ENCODE measurements at regions not wholly inside any gene's neighbourhood (a gene's known extent, or its start where the extent isn't known, plus 50 kb on each side); places are given as distances from the start of the nearest gene placed in this dataset.
"Not testable (repeated sequence)": the region's sequence is repeated elsewhere in the genome, so short reads cannot be mapped to it uniquely, and the experiment has no call there.

DNA sequence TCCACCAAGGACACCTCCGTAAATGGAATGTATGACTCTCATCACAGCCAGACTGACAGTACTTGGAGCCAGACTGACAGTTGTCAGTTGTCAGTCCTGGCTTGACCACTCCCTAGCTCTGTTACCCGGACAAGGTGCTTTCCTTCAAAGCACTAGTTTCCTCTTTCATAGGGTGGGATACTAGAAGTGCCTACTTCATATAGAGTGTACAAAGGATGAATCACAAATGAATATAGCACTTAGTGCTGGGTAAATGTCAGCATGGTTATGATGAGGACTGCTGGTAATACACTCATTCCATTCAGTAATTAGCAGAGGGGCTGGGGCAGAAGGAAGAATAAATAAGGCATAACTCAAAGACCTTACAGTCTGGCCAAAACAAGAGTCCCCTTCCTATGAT is 91.4 kb downstream of the ARL4C start:
- DNase-seq, result no peak

DNA sequence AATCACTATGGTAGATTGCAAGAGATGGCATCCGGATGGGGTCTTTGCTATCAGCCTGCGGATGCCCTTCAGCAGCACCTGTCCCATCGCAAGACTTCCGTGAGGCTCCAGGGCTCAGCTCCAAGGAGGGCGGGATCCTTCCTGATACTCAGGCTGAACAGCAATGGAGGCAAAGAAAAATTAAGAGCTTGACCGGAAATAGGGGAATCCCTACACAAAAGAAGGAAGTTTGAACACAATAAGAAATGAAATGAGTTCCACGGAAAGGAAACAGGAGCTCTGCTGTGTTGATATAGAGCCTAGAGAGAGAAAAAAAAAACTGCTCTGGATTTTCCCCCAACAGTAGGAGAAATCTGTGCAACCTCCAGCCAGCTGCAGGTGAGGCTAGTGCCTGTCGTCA is 91.9 kb downstream of the ARL4C start:
- DNase-seq, result no peak

DNA sequence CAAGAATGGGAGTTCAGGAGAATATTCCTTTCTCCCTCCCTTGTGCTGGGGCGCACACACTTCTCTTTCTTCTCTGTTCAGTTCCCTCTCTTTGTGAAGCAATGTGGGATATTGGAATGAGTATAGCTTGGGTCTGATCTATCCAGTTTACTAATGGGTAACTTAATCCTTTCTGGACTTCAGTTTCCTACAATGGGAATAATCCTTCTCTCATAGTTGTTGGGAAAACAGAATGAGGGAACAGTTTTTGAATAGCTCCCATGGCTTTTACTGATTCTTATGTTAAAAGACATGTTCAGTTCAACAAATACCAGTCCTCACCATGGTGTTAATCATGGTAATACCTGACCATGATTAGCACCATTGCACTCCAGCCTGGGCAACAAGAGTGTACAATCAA is 93.1 kb downstream of the ARL4C start:
- no peak for DNase-seq

DNA sequence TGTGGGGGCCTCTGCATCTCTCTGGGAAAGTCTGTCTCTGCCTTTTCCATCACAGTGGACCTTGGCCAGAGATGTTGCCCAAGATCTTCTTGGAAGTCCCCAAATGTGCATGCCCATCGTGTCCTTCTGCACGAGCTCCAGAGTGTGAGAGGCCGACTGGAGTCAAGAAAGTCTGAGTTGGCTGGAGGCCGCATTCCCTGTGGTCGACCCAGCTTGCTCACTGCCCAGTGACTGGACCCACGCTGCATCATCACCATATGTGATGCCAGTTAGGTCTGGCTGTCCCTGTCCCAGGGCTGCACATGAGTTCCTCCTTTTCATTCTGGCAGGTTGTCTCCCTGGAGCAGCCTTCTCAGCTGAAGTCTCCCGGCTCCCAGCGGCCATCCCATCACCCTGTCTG is 93.8 kb downstream of the ARL4C start:
- no peak for DNase-seq

DNA sequence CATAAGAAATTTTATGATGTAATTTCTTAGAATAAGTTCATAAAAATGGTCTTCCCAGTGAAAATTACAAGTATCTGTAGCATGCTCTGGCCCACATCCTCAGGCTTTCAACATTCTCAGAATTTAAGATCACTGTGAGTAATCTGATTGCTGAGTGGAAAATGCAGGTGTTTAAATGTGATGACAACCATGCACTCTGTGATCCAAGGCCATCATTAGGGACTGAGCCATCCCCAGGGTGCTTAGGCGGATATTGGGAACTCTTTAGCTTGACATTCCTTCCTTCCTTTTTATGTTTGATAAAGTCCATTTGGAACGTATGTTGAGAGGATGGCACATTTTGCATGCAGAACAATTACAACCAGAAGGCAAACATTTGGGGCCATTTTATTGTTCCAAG is 95.5 kb downstream of the ARL4C start:
- no peak for DNase-seq

DNA sequence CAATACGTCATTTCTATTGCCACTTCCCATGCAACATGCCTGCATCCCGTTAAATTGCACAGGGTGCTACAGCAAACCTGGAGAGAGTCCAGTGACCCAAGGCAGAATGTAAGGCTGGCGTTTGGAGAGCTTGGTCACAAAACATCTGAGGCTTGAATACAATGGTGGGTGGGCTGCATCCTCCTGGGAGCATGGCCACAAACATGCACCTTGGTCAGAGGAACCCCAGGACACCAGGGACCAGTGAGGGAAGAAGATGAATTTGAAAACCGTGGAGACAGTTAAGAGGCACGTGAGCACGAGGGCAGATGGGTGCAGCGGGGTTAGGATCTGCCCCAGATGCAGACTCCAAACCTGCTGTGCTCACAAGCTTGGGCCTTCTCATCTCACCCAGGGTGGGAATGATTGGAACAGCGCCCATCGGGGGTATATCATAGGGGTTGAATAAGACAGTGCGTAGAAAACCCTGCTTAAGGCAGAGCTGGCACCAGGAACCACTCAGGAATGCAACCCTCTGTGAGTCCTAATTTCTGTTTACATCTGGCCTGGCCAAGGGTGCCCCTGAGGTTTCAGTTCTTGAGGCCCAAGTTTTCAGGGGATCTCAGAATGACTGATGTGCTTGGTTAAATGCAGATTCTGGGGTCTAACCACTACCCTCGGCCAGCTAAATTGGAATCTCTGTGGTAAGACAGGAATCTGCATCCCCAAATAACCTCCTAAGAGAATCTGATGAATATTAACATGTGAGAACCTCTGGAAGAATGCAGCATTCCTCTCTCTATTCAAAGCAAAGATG is 97.2 kb downstream of the ARL4C start:
- no peak for DNase-seq

DNA sequence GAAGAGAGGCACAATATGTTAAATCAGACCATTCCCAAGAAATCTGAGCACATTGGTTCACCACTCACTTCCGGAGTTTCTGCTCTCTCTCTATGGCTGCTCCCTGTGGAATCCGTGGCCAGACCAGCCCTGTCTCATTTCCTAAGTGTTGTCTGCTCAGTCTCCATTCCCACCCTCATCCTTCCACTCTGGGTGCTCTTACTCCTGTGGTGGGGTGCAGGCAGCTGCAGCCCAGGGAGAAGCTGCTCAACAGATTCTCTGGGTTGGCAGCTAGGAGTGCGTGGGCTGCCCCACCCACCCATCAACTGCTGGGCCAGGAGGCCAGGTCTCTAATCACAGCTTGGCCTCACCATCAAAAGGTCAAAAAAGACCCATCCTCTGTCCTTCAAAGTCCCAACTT is 98.3 kb downstream of the ARL4C start:
- DNase-seq, result no peak

DNA sequence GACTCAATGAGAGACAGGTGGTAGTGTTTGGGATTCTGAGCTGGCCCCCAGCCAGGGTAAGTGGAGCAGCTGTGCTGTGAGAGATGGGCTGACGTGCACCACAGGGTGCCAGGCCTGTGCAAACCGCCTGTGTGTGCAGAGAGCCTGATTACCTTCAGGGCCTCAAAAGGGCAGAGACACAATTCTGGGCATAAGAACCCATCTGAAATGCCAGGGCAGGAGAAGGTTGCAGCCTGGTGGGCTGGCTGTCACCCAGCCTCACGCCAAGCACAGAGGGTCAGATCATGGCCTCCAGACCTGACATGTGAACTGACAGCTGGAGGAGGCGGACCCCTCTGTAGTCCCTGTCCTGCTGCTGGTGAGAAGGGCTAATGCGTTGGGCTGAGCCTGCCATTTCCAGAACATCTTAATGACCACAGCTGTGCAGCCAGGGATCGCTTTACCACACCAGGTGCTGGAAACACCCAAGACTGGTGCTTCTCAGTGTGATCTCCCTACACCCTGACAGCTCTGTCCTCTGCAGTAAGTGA is 100.9 kb downstream of the ARL4C start:
- peak; percentile 80 for DNase-seq

DNA sequence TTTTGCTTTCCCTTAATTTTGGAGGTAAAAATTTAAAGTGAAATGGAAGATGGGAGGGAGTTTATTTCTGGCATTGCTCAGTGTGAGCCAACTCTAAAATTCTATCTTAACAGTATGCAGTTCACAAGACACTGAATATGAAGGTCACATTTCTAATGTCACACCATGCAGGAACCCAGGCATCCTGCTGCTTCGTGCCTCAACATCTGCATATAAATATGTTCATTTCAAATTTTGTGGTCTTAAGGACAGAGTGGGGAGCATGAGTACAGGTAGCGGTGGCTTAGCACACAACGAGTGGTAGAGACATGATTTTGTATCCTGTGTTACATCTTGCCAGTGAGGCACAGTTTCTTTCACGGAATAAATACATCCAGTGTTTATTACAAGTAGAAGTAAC is 102.4 kb downstream of the ARL4C start:
- DNase-seq, result no peak

DNA sequence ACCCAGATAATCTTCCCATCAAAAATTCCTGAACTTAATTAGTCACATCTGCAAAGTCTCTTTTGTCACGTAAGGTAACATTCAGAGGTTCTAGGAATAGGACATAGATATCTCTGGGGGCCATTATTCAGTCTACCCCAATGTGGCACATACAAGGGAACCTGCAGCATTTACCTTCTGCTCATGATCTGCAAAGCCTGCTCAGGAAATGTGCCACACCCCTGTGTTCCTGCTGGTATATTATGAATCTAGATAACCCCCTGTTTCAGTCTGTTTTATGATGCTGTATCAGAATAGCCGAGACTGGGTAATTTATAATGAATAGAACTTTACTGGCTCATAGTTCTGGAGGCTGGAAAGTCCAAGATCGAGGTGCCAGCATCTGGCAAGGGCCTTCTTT is 103.5 kb downstream of the ARL4C start:
- no peak for DNase-seq

DNA sequence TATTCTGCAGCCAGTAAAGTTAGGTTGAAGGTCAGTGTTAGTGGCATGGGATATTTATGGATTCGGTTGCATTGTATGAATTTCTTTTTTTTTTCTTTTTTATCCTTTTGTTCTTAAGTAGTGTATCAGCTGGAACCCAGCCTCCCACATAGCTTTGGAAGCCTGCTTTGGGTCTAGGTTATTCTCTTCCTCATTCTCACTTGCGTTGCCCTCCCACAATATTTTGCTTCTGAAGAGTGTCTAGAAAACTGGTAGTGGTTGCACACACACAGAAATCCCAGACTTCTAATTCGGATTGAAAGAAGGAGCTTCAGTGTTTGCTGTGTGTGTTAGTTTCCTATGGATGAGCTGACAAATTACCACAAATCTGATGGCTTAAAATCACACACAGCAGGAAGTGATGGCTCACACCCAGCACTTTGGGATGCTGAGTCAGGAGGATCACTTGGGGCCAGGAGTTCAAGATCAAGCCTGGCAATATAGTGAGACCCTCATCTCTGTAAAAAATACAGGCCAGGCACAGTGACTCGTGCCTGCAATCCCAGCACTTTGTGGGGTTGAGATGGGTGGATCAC is 104.8 kb downstream of the ARL4C start:
- no peak for DNase-seq

DNA sequence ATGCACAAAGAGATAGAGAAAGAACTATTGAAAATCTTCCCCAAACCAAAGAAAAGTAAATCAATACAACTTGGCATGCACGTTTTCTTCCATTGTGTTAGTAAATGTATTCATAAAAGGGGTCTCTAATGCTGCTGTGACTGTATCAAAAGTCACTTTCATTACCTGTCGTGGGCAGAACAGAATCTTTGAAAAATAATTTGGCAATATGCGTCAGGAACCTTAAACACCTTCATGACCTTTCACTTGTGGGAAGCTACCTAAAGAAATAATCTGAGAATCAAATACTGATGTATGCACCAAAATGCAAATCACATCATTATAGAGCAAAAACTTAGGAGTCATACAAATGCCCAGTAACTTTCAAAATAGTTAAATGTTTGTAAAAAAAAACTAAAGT is 105.3 kb downstream of the ARL4C start:
- no peak for DNase-seq

DNA sequence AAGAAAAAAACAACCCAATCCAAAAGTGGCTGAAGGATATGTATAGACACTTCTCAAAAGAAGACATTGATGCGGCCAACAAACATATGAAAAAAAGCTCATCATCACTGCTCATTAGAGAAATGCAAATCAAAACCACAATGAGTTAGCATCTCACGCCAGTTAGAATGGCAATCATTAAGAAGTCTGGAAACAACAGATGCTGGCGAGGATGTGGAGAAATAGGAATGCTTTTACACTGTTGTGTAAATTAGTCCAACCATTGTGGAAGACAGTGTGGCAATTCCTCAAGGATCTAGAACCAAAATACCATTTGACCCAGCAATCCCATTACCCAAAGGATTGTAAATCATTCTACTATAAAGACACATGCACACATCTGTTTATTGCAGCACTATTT is 107.2 kb downstream of the ARL4C start:
- not testable (repeated sequence) for DNase-seq

DNA sequence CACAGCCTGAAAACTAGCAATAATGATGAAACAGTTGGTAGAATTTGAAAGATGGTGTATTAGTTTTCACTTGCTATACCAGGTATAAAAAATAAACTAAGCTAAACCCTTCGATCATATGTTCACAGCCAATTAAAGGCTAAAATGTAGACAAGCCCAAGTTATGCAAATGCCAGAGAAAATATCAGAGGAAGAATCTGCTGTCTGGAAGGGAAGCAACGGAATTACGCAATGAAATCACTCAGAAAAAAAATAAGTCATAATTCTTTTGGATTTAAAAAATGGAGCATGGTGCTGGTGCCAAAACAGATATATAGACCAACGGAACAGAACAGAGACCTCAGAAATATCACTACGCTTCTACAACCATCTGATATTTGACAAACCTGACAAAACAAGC is 108.3 kb downstream of the ARL4C start:
- no peak for DNase-seq

DNA sequence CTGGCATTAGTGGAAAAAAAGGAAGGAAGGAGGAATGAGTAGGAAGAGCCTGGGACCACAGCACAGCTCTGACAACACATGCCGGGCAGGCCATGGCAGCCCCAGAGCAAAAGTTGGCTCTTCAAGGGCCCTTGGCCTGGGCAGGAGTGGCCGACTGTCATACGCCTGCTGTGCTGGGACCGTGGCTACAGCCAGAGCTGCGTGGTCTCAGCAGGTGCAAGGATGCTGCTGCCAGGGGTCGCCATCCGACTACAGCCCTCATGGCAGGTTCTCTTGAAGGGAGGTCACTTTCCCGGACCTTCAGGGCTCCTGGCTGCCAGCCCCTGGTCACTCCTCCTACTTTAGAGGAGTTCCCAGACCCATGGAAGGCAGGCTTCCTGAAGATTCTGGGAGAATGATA is 109.9 kb downstream of the ARL4C start:
- no peak for DNase-seq

DNA sequence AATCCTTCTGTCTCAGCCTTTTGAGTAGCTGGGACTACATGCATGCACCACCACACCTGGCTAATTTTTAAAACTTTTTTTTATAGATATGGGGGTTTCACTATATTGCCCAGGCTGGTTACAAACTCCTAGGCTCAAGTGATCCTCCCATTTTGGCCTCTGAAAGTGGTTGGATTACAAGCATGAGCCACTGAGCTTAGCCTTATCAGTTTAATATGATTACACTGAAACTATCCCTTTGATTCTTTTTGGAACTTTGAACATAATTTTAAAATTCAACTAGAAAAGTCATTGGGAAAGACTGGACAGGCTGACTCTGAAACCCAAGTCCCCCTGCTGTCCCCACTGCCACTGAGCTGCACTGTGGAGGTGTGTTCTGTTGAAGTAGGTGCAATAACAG is 114.8 kb downstream of the ARL4C start:
- DNase-seq, result no peak

DNA sequence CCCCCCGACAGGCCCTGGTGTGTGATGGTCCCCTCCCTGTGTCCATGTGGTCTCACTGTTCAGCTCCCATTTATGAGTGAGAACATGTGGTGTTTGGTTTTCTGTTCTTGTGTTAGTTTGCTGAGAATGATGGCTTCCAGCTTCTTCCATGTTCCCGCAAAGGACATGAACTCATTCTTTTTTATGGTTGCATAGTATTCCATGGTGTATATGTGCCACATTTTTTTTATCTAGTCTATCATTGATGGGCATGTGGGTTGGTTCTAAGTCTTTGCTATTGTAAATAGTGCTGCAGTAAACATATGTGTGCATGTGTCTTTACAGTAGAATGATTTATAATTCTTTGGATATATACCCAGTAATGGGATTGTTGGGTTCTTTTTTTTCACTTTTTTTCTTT is 117.9 kb downstream of the ARL4C start:
- not testable (repeated sequence) for DNase-seq

DNA sequence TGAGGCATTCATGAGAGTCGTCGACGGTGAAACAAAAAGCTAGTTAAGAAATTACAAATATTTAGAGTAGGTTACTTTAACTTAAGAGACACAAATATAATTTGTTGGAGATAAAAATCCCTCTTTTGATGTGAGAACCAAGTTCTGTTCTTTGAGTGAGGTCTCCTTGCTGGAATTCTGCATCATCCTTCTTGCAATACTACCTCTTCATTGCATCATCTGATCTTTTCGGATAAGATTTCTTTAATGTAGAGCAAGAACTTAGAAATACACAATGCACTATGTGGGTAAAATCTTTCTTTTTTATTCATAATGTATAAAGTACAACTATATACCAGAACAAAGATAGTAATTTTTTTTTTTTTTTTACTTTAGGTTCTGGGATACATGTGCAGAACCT is 118.4 kb downstream of the ARL4C start:
- DNase-seq, result no peak

DNA sequence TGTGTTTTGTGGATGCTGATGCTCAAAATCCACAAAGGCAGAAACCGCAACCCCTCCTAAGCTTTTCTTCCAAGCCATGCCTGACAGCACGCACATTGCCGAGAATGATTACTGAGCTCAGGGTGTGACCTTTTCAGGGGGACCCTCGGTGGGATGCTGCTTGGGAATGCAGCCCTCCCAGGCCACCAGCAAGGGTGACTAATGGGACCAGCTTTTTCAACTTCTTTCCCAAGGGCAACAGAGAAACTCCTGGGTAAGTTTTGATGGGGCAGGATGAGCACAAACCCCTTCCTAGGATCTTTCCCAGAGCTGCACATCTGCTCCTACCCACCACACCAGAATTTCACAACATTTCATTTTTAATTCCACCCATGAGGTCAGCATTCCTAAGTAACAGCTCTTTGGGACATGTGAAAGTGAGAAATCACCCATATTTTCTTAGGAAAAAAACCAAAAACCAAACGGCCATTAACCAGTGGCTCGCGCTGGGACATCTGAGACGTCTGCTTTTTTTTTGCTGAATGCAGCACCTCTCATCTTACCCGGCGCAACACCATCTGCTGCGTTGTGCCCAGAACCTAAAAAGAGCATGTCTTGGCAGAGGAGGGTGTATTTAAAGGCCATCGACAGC is 119.0 kb downstream of the ARL4C start:
- DNase-seq, result peak; percentile 66

DNA sequence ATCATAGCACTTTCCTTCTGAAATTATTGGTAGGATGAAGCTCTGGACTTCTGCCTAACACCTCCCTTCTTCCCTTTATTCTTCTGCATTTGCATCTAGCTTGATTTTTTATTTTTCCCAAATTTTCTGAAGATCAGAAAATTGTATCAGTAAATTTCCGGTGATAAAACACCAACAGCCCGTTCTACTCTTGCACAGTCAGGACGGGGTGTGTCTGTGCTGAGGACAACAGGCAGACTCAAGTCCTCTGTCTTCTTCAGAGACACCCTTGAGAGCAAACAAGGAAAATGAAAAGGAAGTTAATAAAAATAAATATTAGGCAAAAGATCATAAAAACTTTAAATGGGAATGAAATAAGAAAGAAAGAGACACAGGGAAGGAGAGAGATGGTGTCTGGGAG is 120.7 kb downstream of the ARL4C start:
- DNase-seq, result no peak

DNA sequence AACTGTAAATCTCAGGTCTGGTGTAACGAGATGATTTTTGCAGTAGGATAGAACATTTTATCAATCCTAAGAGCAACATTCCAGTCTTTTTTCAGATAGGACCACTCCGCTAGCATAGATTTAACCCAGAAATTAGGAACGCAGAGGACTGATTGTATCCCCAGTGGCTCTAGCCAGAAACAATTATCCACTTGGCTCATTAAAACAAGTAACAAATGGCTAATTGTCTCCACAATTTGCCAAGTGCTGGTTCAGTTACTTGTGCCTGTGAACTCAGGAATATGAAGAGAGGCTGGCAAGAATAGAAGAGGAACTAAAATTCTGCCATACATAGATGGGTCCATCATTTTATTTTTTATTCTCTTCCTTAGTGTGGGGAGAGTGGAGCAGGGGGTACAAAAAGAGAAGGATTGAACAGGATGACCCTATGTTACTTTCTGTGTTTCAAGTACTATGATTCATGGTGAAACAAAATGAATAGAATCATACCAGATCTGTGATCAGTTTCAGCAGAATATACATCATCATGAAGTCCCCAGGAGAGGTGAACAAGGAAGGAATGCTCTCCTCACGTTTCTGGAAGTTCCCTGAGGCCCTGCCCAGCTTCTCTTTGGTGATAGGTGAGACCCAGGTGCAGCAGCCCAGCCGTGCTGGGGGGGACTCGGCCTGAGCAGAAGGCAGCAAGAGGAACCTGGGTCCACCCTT is 121.6 kb downstream of the ARL4C start:
- no peak for DNase-seq

DNA sequence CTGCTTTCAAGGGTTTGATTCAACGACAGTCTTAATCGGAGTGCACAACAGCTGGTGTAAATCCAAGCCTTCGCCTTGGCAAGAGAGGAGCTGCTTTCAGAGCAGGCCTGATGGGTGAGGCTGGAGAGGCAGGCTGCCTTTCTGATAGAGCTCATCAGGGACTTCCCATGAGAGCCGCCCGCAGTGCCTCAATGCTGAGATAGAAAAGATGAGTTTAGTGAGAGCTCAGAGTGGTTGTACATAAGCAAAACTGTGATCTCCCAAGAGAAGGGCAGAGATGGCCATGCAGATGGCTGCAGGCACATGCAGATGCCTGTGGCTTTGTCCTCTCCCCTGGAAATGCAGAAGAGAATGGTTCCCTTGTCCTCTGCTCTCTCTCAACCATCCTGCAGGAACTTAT is 122.1 kb downstream of the ARL4C start:
- DNase-seq, result peak; percentile 10

DNA sequence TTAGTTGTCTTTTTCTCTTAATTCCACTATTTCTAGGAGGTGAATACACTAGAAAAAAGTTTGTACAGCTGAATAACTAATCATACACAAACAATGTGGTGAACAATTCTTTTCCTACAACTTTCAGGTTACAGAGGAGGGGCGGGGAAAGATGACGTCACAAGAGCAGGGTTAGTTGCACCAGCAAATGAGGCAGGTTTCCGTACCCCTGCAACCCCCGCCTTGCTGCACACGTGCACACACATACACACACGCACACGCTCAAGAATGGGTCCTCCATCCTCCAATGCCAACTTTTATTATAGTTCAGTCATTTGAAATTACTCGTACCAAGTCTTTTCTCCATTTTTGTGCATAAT is 122.8 kb downstream of the ARL4C start:
- DNase-seq, result no peak

Measured in NCI-H2171 (cell line).